Fibroblast of lung (primary cell): ENCODE measurements at regions not wholly inside any gene's neighbourhood (a gene's known extent, or its start where the extent isn't known, plus 50 kb on each side); places are given as distances from the start of the nearest gene placed in this dataset.

Experiments used
- DNase-seq, 2 donors: peaks; one replicate each; pipeline versions ENCODE4 v3.0.0 to v3.0.0-alpha.2; 2010; ENCODE audit warnings: low read depth in 2 of 2
- H2AFZ ChIP-seq: 2 replicates; pipeline ENCODE4 v1.5.1; 2012; ENCODE audit warnings: low read length, control low read depth, inconsistent platforms
- H3K27ac ChIP-seq: 2 replicates; pipeline ENCODE4 v1.5.1; 2011; ENCODE audit warnings: low read length, control low read depth; ENCODE audit not compliant: insufficient read depth
- H3K27me3 ChIP-seq: 2 replicates; pipeline ENCODE4 v1.5.1; 2011; ENCODE audit warnings: mild to moderate bottlenecking, low read length; ENCODE audit not compliant: control insufficient read depth, insufficient read depth
- H3K36me3 ChIP-seq: 2 replicates; pipeline ENCODE4 v1.5.1; 2011; ENCODE audit warnings: low read length; ENCODE audit not compliant: control insufficient read depth, insufficient read depth
- H3K4me1 ChIP-seq: 2 replicates; pipeline ENCODE4 v1.5.1; 2011; ENCODE audit warnings: low read length; ENCODE audit not compliant: control insufficient read depth, insufficient read depth; ENCODE audit errors: extremely low read depth
- H3K4me2 ChIP-seq: 2 replicates; pipeline ENCODE4 v1.5.1; 2011; ENCODE audit warnings: low read length, control low read depth; ENCODE audit not compliant: insufficient read depth; ENCODE audit errors: extremely low read depth
- H3K4me3 ChIP-seq, 4 experiments: fragments of 200-600 bp in 1 of 4; sonication (generic) in 1 of 4; replicated peaks in 1 of 4; 2 replicates each; pipeline ENCODE4 v1.5.1; 2011 to 2016; ENCODE audit warnings: low read length in 4 of 4, low read depth in 3 of 4, mild to moderate bottlenecking in 3 of 4, control low read depth in 2 of 4, inconsistent platforms in 1 of 4, mixed read lengths in 1 of 4; ENCODE audit not compliant: insufficient read depth in 1 of 4; ENCODE audit errors: control extremely low read depth in 1 of 4
- H3K79me2 ChIP-seq: 2 replicates; pipeline ENCODE4 v1.5.1; 2012; ENCODE audit warnings: mild to moderate bottlenecking, low read length, inconsistent platforms; ENCODE audit not compliant: control insufficient read depth, insufficient read depth
- H3K9ac ChIP-seq: 2 replicates; pipeline ENCODE4 v1.5.1; 2011; ENCODE audit warnings: mild to moderate bottlenecking, low read length, control low read depth; ENCODE audit not compliant: insufficient read depth
- H3K9me3 ChIP-seq: 2 replicates; pipeline ENCODE4 v1.5.1; 2012; ENCODE audit warnings: low read depth, low read length; ENCODE audit not compliant: control insufficient read depth, insufficient read depth
- H4K20me1 ChIP-seq: 2 replicates; pipeline ENCODE4 v1.5.1; 2011; ENCODE audit warnings: low read length; ENCODE audit not compliant: control insufficient read depth, insufficient read depth; ENCODE audit errors: extremely low read depth
- CTCF ChIP-seq, 2 donors: IDR thresholded peaks in 1 of 2; conservative IDR thresholded peaks in 1 of 2; 1 replicate in 1 of 2; 2 replicates in 1 of 2; pipeline ENCODE4 v1.5.1; 2011 to 2012; ENCODE audit warnings: low read length in 2 of 2, control low read depth in 1 of 2, inconsistent platforms in 1 of 2, low read depth in 1 of 2, mild to moderate bottlenecking in 1 of 2
- EZH2 ChIP-seq: IDR thresholded peaks from 2 replicates; pipeline ENCODE4 v1.5.1; 2012; ENCODE audit warnings: low read length, control low read depth, mild to moderate bottlenecking; ENCODE audit errors: missing control alignments

GRCh38 chr6:44040786-44041185, 86.5 kb downstream of the MRPL14 start:
- H3K27ac ChIP-seq: peak overlapping the region; percentile 86
- H3K36me3 ChIP-seq: no peaks in the 10 kb centered on the region
- peaks cover 42% of the 10 kb centered on the region for H3K4me1 ChIP-seq
- no peaks in the 10 kb centered on the region for H4K20me1 ChIP-seq
- no peaks in the 10 kb centered on the region for H3K9me3 ChIP-seq
- H2AFZ ChIP-seq: no peak overlapping the region
- no peaks in the 10 kb centered on the region for H3K27me3 ChIP-seq
- no peak overlapping the region for H3K4me3 ChIP-seq
- TF ChIP-seq EZH2: no peak
- no peak for TF ChIP-seq CTCF (conservative IDR thresholded peaks at IDR 0.05 in 1 of 2, IDR thresholded peaks at IDR 0.05 in 1 of 2; ENCODE audit: low read depth in 1 of 2, low read length in 2 of 2)
- no peak for DNase-seq
- no peaks in the 10 kb centered on the region for H3K79me2 ChIP-seq
- no peak overlapping the region for H3K9ac ChIP-seq
- no peak overlapping the region for H3K4me2 ChIP-seq

- no peak overlapping the region for H3K27ac ChIP-seq
- no peaks in the 10 kb centered on the region for H4K20me1 ChIP-seq
- H3K4me1 ChIP-seq: peaks cover 43% of the 10 kb centered on the region
- H3K79me2 ChIP-seq: no peaks in the 10 kb centered on the region
- H3K27me3 ChIP-seq: no peaks in the 10 kb centered on the region
- H2AFZ ChIP-seq: no peak overlapping the region
- H3K4me3 ChIP-seq: no peak overlapping the region
- H3K9ac ChIP-seq: no peak overlapping the region
- H3K9me3 ChIP-seq: no peaks in the 10 kb centered on the region
- TF ChIP-seq CTCF (conservative IDR thresholded peaks at IDR 0.05 in 1 of 2, IDR thresholded peaks at IDR 0.05 in 1 of 2; ENCODE audit: low read depth in 1 of 2, low read length in 2 of 2) (no peak), EZH2 (no peak)
- no peak overlapping the region for H3K4me2 ChIP-seq
- H3K36me3 ChIP-seq: no peaks in the 10 kb centered on the region
- DNase-seq: no peak
Measured at GRCh38 chr6:44039839-44040350, 87.4 kb downstream of the MRPL14 start.

DNA sequence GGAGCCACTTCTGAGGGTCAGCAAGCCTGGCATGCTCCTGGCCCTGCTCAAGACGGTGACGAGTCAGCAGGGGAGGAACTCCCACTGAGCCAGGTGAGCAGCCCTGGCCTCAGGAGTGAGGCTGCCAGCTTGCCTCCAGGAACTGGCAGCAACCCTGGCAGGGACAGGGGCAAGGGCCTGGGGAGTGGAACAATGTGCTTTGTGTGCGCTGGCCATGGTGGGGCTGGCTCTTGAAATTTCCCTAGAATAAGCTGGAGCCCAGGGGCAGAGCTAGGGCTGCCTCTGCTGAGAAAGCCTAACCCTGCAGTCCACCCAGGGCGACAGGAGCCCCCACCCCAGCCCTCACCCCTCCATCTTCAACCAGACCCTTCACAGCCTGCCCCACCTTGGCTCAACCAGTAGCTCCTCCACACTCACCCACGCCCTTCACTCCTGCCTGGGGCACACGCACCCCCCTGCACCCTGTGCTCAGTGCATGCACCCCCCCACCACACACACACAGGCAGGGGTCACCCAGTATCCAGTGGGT, 88.0 kb downstream of the MRPL14 start:
- H4K20me1 ChIP-seq: no peaks in the 10 kb centered on the region
- H3K9ac ChIP-seq: no peak overlapping the region
- H3K4me2 ChIP-seq: no peak overlapping the region
- no peak overlapping the region for H3K4me3 ChIP-seq
- no peaks in the 10 kb centered on the region for H3K9me3 ChIP-seq
- no peak for DNase-seq
- H3K27me3 ChIP-seq: no peaks in the 10 kb centered on the region
- TF ChIP-seq CTCF (conservative IDR thresholded peaks at IDR 0.05 in 1 of 2, IDR thresholded peaks at IDR 0.05 in 1 of 2; ENCODE audit: low read depth in 1 of 2, low read length in 2 of 2): no peak
- no peak for TF ChIP-seq EZH2
- H3K36me3 ChIP-seq: no peaks in the 10 kb centered on the region
- no peaks in the 10 kb centered on the region for H3K79me2 ChIP-seq
- H3K27ac ChIP-seq: no peak overlapping the region
- H3K4me1 ChIP-seq: peaks cover 46% of the 10 kb centered on the region
- H2AFZ ChIP-seq: no peak overlapping the region
